Activated T-helper 1 cell treated with Interleukin-2 at 50 U/mL for 16 hours (primary cell): ENCODE measurements at regions not wholly inside any gene's neighbourhood (a gene's known extent, or its start where the extent isn't known, plus 50 kb on each side); places are given as distances from the start of the nearest gene placed in this dataset.
"Not testable (repeated sequence)": the region's sequence is repeated elsewhere in the genome, so short reads cannot be mapped to it uniquely, and the experiment has no call there.

Experiments used
- DNase-seq: peaks from one replicate; pipeline ENCODE4 v3.0.0-alpha.2; 2020; ENCODE audit warnings: low read depth

GRCh38 chr6:56742122-56742791 lies 99.6 kb upstream of the DST start:
- DNase-seq = no peak

GRCh38 chr6:56741472-56741871 lies 98.8 kb upstream of the DST start:
- no peak for DNase-seq

- DNase-seq = no peak
Observed at GRCh38 chr6:56739836-56740815, 97.4 kb upstream of the DST start.

- DNase-seq = no peak
Observed at GRCh38 chr6:56736804-56737203, 94.1 kb upstream of the DST start.

GRCh38 chr6:56734335-56734734 lies 91.6 kb upstream of the DST start:
- no peak for DNase-seq

GRCh38 chr6:56733211-56733697 lies 90.6 kb upstream of the DST start:
- no peak for DNase-seq

GRCh38 chr6:56732517-56732916 lies 89.8 kb upstream of the DST start:
- no peak for DNase-seq

- DNase-seq = no peak
Observed at GRCh38 chr6:56730663-56731529, 88.2 kb upstream of the DST start.

- no peak for DNase-seq
Observed at GRCh38 chr6:56729719-56730118, 87.0 kb upstream of the DST start.

GRCh38 chr6:56729166-56729565 lies 86.5 kb upstream of the DST start:
- not testable (repeated sequence) for DNase-seq

GRCh38 chr6:56727097-56727850 lies 84.6 kb upstream of the DST start:
- DNase-seq = no peak

- DNase-seq = no peak
Observed at GRCh38 chr6:56725254-56725653, 82.6 kb upstream of the DST start.

GRCh38 chr6:56724455-56724854 lies 81.8 kb upstream of the DST start:
- no peak for DNase-seq

GRCh38 chr6:56720882-56721281 lies 78.2 kb upstream of the DST start:
- no peak for DNase-seq

- DNase-seq = not testable (repeated sequence)
Observed at GRCh38 chr6:56720202-56720601, 77.5 kb upstream of the DST start.

- not testable (repeated sequence) for DNase-seq
Observed at GRCh38 chr6:56719315-56720058, 76.8 kb upstream of the DST start.

GRCh38 chr6:56718236-56718635 lies 75.5 kb upstream of the DST start:
- DNase-seq = no peak

- no peak for DNase-seq
Observed at GRCh38 chr6:56716229-56716628, 73.5 kb upstream of the DST start.

- no peak for DNase-seq
Observed at GRCh38 chr6:56715741-56716140, 73.1 kb upstream of the DST start.

GRCh38 chr6:56714982-56715456 lies 72.3 kb upstream of the DST start:
- DNase-seq = no peak

- no peak for DNase-seq
Observed at GRCh38 chr6:56714273-56714672, 71.6 kb upstream of the DST start.
